Ovary (tissue), 7 donors: ENCODE measurements at regions not wholly inside any gene's neighbourhood (a gene's known extent, or its start where the extent isn't known, plus 50 kb on each side); places are given as distances from the start of the nearest gene placed in this dataset.

Source experiments
- DNase-seq, 5 donors: peaks; one replicate each; pipeline ENCODE4 v3.0.0-alpha.2; 2019 to 2020
- H3K27ac ChIP-seq, 2 donors: fragments of 200-600 bp; one replicate each; pipeline versions ENCODE4 v1.5.1 to v1.8.0; 2019 to 2022
- H3K27me3 ChIP-seq: fragments of 200-600 bp; one replicate; pipeline ENCODE4 v1.8.0; 2022
- H3K36me3 ChIP-seq: fragments of 200-600 bp; sonication (generic); one replicate; pipeline ENCODE4 v1.5.1; 2019
- H3K4me1 ChIP-seq: one replicate; pipeline ENCODE4 v1.8.1; 2013; ENCODE audit warnings: mild to moderate bottlenecking, moderate library complexity; ENCODE audit not compliant: insufficient read depth
- H3K4me3 ChIP-seq: fragments of 200-600 bp; sonication (generic); one replicate; pipeline ENCODE4 v1.5.1; 2017
- H3K9me3 ChIP-seq, 2 donors: fragments of 200-600 bp in 1 of 2; sonication (generic) in 1 of 2; one replicate each; pipeline versions ENCODE4 v1.5.1 to v1.8.1; 2013 to 2019; ENCODE audit warnings: mild to moderate bottlenecking in 1 of 2, moderate library complexity in 1 of 2
- EP300 ChIP-seq: sonication (generic); formaldehyde crosslinking; IDR thresholded peaks from one replicate; pipeline ENCODE4 v1.6.1; 2017; ENCODE audit warnings: antibody characterized with exemption
- POLR2A ChIP-seq: fragments of 450-650 bp; IDR thresholded peaks from one replicate; pipeline ENCODE4 v1.6.1; 2017; ENCODE audit warnings: antibody characterized with exemption, mild to moderate bottlenecking, moderate library complexity
- WGBS, 3 donors: extraction: QIAGEN DNeasy Blood & Tissue Kit in 1 of 3; methylation state at CpG; one replicate each; pipeline versions ENCODE4 v1.1.5 to v1.1.7; 2013 to 2017; 5-methylcytosine and 5-hydroxymethylcytosine counted together
- intact Hi-C, 4 donors: fragments of 100-400 bp; cut with DNase I; formaldehyde crosslinking; loops; one replicate each; pipeline versions ENCODE4 v1.11.0 to v1.15.1; 2022 to 2023
- TF ChIP-seq, protein P1 (sequence below), 3 donors: fragments of 450-650 bp in 2 of 3; fragments of 200-600 bp in 1 of 3; IDR thresholded peaks; one replicate each; pipeline versions ENCODE4 v1.5.1 to v1.8.0; 2016 to 2022; ENCODE audit warnings: antibody characterized with exemption in 3 of 3, mild to moderate bottlenecking in 1 of 3
- donor health status: DM: no; HTN: no; CAD: no; lungs with moderate emphysema.
- donor health status: DM: no; HTN: no; CAD: no.
- donor health status: Bipolar disorder and iron deficiency.
- donor health status: DM: no; HTN: no; CAD: no.
- donor health status: DM: yes; HTN: yes; CAD: no.

- 74 to 82% (median 79%) methylated on average over 8 of the region's 8 CpGs for WGBS, 3 donors
- intact Hi-C loops: no loop called here
- Histone ChIP-seq H3K27ac (no peak overlapping the region), H3K27me3 (no peaks in the 10 kb centered on the region), H3K4me1 (peaks cover 2% of the 10 kb centered on the region), H3K36me3 (no peaks in the 10 kb centered on the region), H3K4me3 (no peak overlapping the region), H3K9me3 (no peaks in the 10 kb centered on the region)
- DNase-seq: peak in 1 of 5 donors; percentile 1
- TF ChIP-seq EP300 (no peak), POLR2A (no peak)
- TF ChIP-seq, protein P1, sequence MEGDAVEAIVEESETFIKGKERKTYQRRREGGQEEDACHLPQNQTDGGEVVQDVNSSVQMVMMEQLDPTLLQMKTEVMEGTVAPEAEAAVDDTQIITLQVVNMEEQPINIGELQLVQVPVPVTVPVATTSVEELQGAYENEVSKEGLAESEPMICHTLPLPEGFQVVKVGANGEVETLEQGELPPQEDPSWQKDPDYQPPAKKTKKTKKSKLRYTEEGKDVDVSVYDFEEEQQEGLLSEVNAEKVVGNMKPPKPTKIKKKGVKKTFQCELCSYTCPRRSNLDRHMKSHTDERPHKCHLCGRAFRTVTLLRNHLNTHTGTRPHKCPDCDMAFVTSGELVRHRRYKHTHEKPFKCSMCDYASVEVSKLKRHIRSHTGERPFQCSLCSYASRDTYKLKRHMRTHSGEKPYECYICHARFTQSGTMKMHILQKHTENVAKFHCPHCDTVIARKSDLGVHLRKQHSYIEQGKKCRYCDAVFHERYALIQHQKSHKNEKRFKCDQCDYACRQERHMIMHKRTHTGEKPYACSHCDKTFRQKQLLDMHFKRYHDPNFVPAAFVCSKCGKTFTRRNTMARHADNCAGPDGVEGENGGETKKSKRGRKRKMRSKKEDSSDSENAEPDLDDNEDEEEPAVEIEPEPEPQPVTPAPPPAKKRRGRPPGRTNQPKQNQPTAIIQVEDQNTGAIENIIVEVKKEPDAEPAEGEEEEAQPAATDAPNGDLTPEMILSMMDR (IDR thresholded peaks at IDR 0.05): no peak
Measured at GRCh38 chr16:86221085-86221484, 289.2 kb upstream of the FOXF1 start.

- H3K27ac ChIP-seq: no peak overlapping the region
- DNase-seq: no peak
- no peaks in the 10 kb centered on the region for H3K9me3 ChIP-seq
- H3K27me3 ChIP-seq: no peaks in the 10 kb centered on the region
- H3K4me1 ChIP-seq: peaks cover 2% of the 10 kb centered on the region
- intact Hi-C loops: no loop called here
- TF ChIP-seq, protein P1 (IDR thresholded peaks at IDR 0.05): no peak
- no peak for TF ChIP-seq POLR2A
- no peak for TF ChIP-seq EP300
- no peaks in the 10 kb centered on the region for H3K36me3 ChIP-seq
- H3K4me3 ChIP-seq: no peak overlapping the region
- WGBS, 3 donors: 10 to 22% (median 11%) methylated on average over 13 of the region's 13 CpGs
Measured at GRCh38 chr16:86222547-86222946, 287.8 kb upstream of the FOXF1 start.

DNA sequence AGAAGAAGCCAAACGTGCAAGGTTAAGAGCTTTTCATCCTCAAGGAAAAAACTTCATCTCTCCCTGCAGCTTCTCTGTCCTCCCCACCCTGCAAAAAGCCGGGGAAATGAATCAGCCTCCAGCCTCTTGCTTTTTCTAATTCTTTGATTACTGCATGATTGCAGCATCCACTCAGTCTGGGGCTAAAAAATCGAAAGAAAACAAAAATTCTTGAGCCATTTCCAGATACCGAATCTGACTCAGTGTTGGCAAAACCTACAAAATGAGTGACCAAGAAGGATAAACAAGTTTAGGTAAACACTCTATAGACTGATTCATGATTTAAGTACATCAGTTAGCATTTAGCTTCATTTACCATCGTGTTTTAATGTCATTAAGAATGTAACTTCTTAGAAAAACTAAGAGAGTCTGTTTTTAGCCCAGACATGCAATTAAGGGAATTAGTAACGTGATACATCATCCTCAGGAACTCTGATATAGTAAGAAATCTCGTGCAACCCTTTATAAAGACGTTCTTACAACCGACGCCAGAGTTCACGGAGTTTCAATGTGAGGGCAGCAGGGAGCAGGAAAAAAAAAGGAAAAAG, 287.3 kb upstream of the FOXF1 start:
- no peak for DNase-seq
- intact Hi-C loops: no loop called here
- H3K27ac ChIP-seq: no peak overlapping the region

DNA sequence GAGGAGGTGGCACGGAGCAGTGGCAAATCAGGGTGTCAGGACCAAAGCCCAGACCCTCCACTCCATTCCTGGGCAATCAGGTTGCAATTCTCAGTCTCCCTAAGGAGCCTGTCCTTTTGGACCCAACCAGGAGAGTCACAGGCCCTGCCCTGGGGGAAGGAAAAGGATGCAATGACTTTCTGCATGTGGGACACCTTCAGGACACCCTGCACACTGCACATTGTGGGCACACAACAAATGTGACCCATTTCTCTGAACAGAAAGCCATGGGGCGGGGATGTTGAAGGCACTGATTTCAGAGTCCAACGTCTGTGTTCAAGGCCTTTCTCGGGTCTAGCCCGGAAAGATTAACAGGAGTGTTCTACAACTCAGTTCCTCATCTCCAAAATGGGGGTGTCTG, 286.2 kb upstream of the FOXF1 start:
- H3K27ac ChIP-seq: no peak overlapping the region
- peaks cover 2% of the 10 kb centered on the region for H3K4me1 ChIP-seq
- DNase-seq: no peak
- WGBS, 3 donors: 85 to 93% (median 85%) methylated on average over 5 of the region's 5 CpGs
- H3K4me3 ChIP-seq: no peak overlapping the region
- no peaks in the 10 kb centered on the region for H3K9me3 ChIP-seq
- no peaks in the 10 kb centered on the region for H3K27me3 ChIP-seq
- H3K36me3 ChIP-seq: no peaks in the 10 kb centered on the region
- TF ChIP-seq, protein P1 (IDR thresholded peaks at IDR 0.05): no peak
- TF ChIP-seq POLR2A: no peak
- intact Hi-C loops: no loop called here

More for the DNA sequence above, 287.3 kb upstream of the FOXF1 start:
- H3K4me1 ChIP-seq: peaks cover 2% of the 10 kb centered on the region
- no peaks in the 10 kb centered on the region for H3K9me3 ChIP-seq
- H3K27me3 ChIP-seq: no peaks in the 10 kb centered on the region
- H3K36me3 ChIP-seq: no peaks in the 10 kb centered on the region
- TF ChIP-seq, protein P1 (IDR thresholded peaks at IDR 0.05): no peak
- TF ChIP-seq POLR2A: no peak
- no peak for TF ChIP-seq EP300
- WGBS, 3 donors: 4 to 5% (median 4%) methylated on average over 11 of the region's 11 CpGs
- no peak overlapping the region for H3K4me3 ChIP-seq
